ENCODE measurements at regions not wholly inside any gene's neighbourhood (a gene's known extent, or its start where the extent isn't known, plus 50 kb on each side); places are given as distances from the start of the nearest gene placed in this dataset.

DNA sequence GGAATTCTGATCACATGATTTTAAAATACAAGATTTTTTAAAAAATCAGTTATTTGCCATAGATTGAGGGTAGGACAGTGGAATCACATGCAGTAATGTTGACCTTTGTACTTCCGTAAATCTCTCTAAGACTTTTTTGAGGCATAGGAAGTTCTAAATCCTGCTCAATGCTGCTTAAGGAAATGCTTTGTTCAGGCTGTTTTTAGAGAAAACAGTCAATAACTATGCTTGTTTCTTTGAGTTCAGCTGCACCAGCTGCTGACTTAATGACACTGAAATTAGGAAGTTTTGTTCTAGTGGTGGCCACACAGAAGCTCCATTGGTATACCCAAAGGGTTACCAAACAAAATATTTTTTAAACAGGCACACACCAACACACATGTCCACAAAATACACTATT lies 60.9 kb downstream of the KLF12 start:
- no peak for TF ChIP-seq EZH2 (IDR thresholded peaks at IDR 0.05; ENCODE audit: insufficient read depth, low read length)
- TF ChIP-seq, protein P1, sequence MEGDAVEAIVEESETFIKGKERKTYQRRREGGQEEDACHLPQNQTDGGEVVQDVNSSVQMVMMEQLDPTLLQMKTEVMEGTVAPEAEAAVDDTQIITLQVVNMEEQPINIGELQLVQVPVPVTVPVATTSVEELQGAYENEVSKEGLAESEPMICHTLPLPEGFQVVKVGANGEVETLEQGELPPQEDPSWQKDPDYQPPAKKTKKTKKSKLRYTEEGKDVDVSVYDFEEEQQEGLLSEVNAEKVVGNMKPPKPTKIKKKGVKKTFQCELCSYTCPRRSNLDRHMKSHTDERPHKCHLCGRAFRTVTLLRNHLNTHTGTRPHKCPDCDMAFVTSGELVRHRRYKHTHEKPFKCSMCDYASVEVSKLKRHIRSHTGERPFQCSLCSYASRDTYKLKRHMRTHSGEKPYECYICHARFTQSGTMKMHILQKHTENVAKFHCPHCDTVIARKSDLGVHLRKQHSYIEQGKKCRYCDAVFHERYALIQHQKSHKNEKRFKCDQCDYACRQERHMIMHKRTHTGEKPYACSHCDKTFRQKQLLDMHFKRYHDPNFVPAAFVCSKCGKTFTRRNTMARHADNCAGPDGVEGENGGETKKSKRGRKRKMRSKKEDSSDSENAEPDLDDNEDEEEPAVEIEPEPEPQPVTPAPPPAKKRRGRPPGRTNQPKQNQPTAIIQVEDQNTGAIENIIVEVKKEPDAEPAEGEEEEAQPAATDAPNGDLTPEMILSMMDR (IDR thresholded peaks at IDR 0.05; ENCODE audit: insufficient read depth, low read depth, low read length), result no peak
